Kidney epithelial cell (primary cell): ENCODE measurements at regions not wholly inside any gene's neighbourhood (a gene's known extent, or its start where the extent isn't known, plus 50 kb on each side); places are given as distances from the start of the nearest gene placed in this dataset.

Experiments used
- DNase-seq: peaks from one replicate; pipeline ENCODE4 v3.0.0-alpha.2; 2010; ENCODE audit warnings: low read depth
- H3K27me3 ChIP-seq: 2 replicates; pipeline ENCODE4 v1.6.0; 2011; ENCODE audit warnings: low read length; ENCODE audit not compliant: control insufficient read depth, insufficient read depth
- H3K36me3 ChIP-seq: 2 replicates; pipeline ENCODE4 v1.5.1; 2011; ENCODE audit warnings: low read length; ENCODE audit not compliant: control insufficient read depth, insufficient read depth
- H3K4me3 ChIP-seq: 2 replicates; pipeline ENCODE4 v1.5.1; 2011; ENCODE audit warnings: low read depth, mild to moderate bottlenecking, control low read depth, low read length
- CTCF ChIP-seq: IDR thresholded peaks from 2 replicates; pipeline ENCODE4 v1.5.1; 2011; ENCODE audit warnings: mild to moderate bottlenecking, moderate library complexity, low read length, control low read depth, inconsistent platforms; ENCODE audit not compliant: insufficient read depth, poor library complexity, severe bottlenecking

- H3K36me3 ChIP-seq: no peaks in the 10 kb centered on the region
- H3K4me3 ChIP-seq: no peak overlapping the region
- no peak for DNase-seq
- no peak for TF ChIP-seq CTCF
- peaks cover 8% of the 10 kb centered on the region for H3K27me3 ChIP-seq
These were observed 77.5 kb downstream of the RRAGC start for GRCh38 chr1:38781872-38782617.

- DNase-seq: no peak
- no peak for TF ChIP-seq CTCF
- H3K36me3 ChIP-seq: no peaks in the 10 kb centered on the region
- H3K4me3 ChIP-seq: no peak overlapping the region
- H3K27me3 ChIP-seq: peaks cover 12% of the 10 kb centered on the region
These were observed 79.4 kb downstream of the RRAGC start for GRCh38 chr1:38780133-38780532.

- no peak for TF ChIP-seq CTCF
- Histone ChIP-seq H3K4me3 (no peak overlapping the region), H3K27me3 (peaks cover 14% of the 10 kb centered on the region), H3K36me3 (no peaks in the 10 kb centered on the region)
- no peak for DNase-seq
These were observed 80.1 kb downstream of the RRAGC start for GRCh38 chr1:38779491-38779890.

GRCh38 chr1:38778521-38778920, 81.1 kb downstream of the RRAGC start:
- no peak for DNase-seq
- no peak for TF ChIP-seq CTCF
- H3K27me3 ChIP-seq: peaks cover 10% of the 10 kb centered on the region
- H3K4me3 ChIP-seq: no peak overlapping the region
- no peaks in the 10 kb centered on the region for H3K36me3 ChIP-seq

- peaks cover 9% of the 10 kb centered on the region for H3K27me3 ChIP-seq
- H3K36me3 ChIP-seq: no peaks in the 10 kb centered on the region
- H3K4me3 ChIP-seq: no peak overlapping the region
- TF ChIP-seq CTCF: no peak
- DNase-seq: no peak
These were observed 81.5 kb downstream of the RRAGC start for GRCh38 chr1:38778051-38778450.

GRCh38 chr1:38777464-38777957, 82.1 kb downstream of the RRAGC start:
- DNase-seq: no peak
- no peak for TF ChIP-seq CTCF
- Histone ChIP-seq H3K27me3 (peaks cover 9% of the 10 kb centered on the region), H3K4me3 (no peak overlapping the region), H3K36me3 (no peaks in the 10 kb centered on the region)
